ENCODE measurements at regions not wholly inside any gene's neighbourhood (a gene's known extent, or its start where the extent isn't known, plus 50 kb on each side); places are given as distances from the start of the nearest gene placed in this dataset.
"Not testable (repeated sequence)": the region's sequence is repeated elsewhere in the genome, so short reads cannot be mapped to it uniquely, and the experiment has no call there.

DNA sequence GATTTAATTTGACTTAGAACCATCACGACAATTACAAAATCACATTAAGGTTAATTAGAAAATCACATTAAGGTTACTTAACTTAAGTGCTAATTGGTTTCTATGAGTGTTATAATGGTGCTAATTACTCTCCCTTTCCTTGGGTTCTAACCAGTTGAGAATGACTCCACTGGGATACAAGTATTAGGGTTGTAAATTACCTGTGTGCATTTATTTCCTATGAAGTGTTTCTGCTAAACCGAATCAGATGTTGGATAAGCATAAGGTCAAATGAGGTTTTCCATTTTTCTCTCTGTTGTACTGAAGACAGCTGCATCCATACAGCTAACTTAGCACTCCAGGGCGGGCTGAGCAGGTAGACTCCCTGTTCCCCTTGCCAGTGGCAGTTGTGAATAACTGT is 610.3 kb upstream of the TMPRSS15 start:
- DNase-seq = no peak
- H3K4me3 ChIP-seq (ENCODE audit: insufficient read depth, low read depth, low read length) = no peak overlapping the region
- H3K27me3 ChIP-seq (ENCODE audit: control insufficient read depth, insufficient read depth, low read length) = no peaks in the 10 kb centered on the region
- no peaks in the 10 kb centered on the region for H3K36me3 ChIP-seq (replicated peaks; ENCODE audit: control insufficient read depth, insufficient read depth, low read length)

DNA sequence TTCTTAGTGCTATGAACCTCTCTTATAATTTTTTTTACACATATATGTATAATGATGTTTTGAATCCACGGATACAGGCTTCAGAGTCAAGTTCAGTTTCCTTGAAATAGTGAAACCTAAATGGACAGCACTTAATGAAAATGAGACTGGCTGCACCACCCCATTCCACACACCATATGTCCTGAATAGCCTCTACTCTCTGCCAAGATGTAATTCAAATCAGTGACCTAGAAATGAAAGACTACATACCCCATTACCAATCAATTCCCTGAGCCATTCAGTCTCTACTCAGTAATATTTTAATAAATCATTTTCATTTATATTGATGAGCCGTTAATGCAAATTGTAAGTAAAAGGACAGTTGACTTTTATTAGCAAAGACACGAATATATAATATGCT is 614.9 kb upstream of the TMPRSS15 start:
- H3K36me3 ChIP-seq (replicated peaks; ENCODE audit: control insufficient read depth, insufficient read depth, low read length) = no peaks in the 10 kb centered on the region
- H3K4me3 ChIP-seq (ENCODE audit: insufficient read depth, low read depth, low read length) = no peak overlapping the region
- no peaks in the 10 kb centered on the region for H3K27me3 ChIP-seq (ENCODE audit: control insufficient read depth, insufficient read depth, low read length)
- no peak for DNase-seq

DNA sequence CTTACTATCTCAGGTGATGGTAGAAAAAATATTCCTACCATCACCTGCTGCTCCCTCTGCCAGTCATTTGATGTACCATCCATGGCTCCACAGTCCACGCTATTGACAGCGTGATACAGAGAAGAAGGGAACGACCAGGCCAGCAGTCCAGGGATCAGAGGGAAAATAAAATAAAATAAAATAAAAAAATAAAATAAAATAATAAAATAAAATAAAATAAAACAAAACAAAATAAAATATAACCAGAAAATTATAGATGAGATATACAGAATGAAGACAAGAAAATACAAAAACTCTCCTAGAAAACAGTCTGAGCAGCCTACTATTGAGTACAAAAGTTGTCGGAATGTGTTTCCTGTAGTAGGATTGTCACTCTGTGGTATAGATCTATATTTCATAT is 619.4 kb upstream of the TMPRSS15 start:
- no peaks in the 10 kb centered on the region for H3K27me3 ChIP-seq (ENCODE audit: control insufficient read depth, insufficient read depth, low read length)
- no peak overlapping the region for H3K4me3 ChIP-seq (ENCODE audit: insufficient read depth, low read depth, low read length)
- H3K36me3 ChIP-seq (replicated peaks; ENCODE audit: control insufficient read depth, insufficient read depth, low read length) = no peaks in the 10 kb centered on the region
- DNase-seq = no peak

DNA sequence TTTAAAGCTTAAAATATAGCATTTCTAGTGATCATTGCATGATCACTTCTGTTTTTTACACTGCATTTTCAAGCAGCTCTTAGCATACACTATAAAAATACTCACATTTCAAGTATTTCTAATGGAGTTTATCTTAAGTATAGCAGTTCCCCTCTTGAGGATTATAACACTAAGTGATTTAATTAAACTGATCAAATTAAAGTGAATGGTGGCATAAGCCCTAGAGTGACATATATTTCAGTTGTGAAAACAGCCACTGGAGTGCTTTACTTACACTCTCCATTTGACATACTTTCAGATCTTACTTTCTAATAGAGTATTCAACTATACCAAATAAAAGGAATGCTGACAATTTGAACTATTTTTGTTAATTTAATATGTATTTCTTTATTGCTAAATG is 623.3 kb upstream of the TMPRSS15 start:
- DNase-seq = no peak
- no peak overlapping the region for H3K4me3 ChIP-seq (ENCODE audit: insufficient read depth, low read depth, low read length)
- H3K27me3 ChIP-seq (ENCODE audit: control insufficient read depth, insufficient read depth, low read length) = no peaks in the 10 kb centered on the region
- H3K36me3 ChIP-seq (replicated peaks; ENCODE audit: control insufficient read depth, insufficient read depth, low read length) = no peaks in the 10 kb centered on the region

DNA sequence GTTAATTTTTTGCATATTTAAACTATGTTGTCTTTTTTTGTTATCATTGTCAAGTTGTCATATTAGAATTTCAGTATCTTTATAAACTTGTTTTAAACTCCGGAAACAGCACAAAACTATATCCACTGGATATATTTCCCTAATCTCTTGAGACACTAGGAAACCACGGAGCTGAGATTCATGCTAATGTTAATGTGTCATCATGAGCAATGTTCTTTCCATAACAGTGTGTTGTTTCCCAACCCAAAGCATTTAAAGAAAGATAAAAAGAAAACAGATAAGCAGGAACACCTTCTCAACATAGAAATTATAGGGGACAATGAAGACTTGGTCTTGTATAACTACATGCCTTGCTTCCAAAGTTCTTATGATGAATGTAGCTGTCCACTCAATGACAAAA is 626.2 kb upstream of the TMPRSS15 start:
- Histone ChIP-seq H3K27me3 (ENCODE audit: control insufficient read depth, insufficient read depth, low read length) (no peaks in the 10 kb centered on the region), H3K4me3 (ENCODE audit: insufficient read depth, low read depth, low read length) (no peak overlapping the region), H3K36me3 (replicated peaks; ENCODE audit: control insufficient read depth, insufficient read depth, low read length) (no peaks in the 10 kb centered on the region)
- no peak for DNase-seq

DNA sequence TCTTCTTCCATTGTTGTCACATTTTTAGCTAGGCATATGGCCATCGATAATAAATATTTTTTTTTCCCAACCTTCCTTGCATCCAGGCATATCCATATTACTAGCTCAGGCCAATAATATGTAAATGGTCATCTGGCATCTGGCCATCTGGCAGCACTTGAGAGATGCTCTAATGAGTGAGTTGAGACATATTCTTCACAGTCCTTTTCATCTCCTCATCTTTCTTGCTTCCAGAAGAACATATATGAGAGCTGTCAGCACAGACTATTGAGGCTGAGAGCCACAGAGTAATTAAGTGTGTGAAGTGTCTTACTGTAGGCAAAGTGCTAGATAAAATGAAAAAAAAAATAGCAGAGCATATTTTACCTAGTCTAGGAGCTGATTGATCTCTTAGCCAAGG is 628.4 kb upstream of the TMPRSS15 start:
- DNase-seq = no peak
- no peak overlapping the region for H3K4me3 ChIP-seq (ENCODE audit: insufficient read depth, low read depth, low read length)
- H3K36me3 ChIP-seq (replicated peaks; ENCODE audit: control insufficient read depth, insufficient read depth, low read length) = no peaks in the 10 kb centered on the region
- H3K27me3 ChIP-seq (ENCODE audit: control insufficient read depth, insufficient read depth, low read length) = no peaks in the 10 kb centered on the region

DNA sequence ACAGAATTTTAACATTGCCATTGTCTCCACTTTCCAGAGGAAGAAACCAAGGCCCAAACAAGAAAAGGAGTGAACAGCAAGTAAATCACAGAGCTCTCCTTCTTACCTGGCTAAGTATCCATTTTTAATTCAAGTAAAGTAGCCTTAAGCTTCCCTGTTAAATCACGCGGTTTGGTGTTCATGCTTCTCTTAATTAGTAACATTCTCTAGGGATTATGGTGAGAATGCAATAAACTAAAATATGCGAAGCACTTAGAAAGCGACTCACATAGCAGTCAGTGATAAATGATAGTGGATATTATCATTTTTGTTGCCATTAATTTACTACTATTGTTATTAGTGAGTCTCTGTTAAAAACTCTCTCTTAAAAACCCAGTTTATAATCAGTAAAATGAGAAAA is 630.5 kb upstream of the TMPRSS15 start:
- Histone ChIP-seq H3K27me3 (ENCODE audit: control insufficient read depth, insufficient read depth, low read length) (no peaks in the 10 kb centered on the region), H3K4me3 (ENCODE audit: insufficient read depth, low read depth, low read length) (no peak overlapping the region), H3K36me3 (replicated peaks; ENCODE audit: control insufficient read depth, insufficient read depth, low read length) (no peaks in the 10 kb centered on the region)
- no peak for DNase-seq

DNA sequence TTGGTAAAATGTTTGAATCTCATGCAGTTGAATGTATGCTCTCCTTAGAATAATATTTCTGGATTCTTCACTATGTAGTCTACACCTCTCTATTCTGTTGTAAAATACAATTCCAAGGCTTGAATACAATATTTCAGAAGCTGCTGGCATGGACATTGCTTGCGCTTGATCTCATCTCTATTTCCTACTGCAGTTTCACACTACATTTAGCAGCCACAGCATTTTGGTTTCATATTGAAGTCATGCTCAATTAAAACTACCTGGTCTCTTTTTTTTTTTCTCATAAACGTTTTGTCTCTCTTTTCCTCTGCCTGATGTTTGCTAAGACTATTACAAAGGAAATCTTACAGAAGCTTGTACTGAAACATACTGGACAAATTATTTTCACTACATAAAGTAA is 631.0 kb upstream of the TMPRSS15 start:
- Histone ChIP-seq H3K27me3 (ENCODE audit: control insufficient read depth, insufficient read depth, low read length) (no peaks in the 10 kb centered on the region), H3K4me3 (ENCODE audit: insufficient read depth, low read depth, low read length) (no peak overlapping the region), H3K36me3 (replicated peaks; ENCODE audit: control insufficient read depth, insufficient read depth, low read length) (no peaks in the 10 kb centered on the region)
- no peak for DNase-seq

DNA sequence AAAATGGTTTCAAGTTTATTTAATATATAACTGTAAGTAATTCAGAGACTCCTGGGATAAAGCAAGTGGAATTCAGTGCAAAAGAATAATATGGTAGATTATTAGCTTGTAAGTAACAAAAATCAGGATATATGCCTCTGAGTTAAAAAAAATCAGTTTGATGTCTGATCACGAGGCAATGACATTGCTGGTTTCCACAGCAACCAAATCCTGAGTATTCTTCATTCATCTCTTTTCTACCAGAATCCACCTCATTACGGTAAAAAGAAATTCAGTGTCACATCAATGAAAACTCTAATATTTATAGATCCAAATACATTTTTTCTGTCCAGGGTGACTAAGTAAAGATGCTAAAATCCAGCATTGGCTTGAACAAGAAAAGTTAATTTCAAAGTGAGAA is 642.3 kb upstream of the TMPRSS15 start:
- H3K36me3 ChIP-seq (replicated peaks; ENCODE audit: control insufficient read depth, insufficient read depth, low read length) = no peaks in the 10 kb centered on the region
- no peak overlapping the region for H3K4me3 ChIP-seq (ENCODE audit: insufficient read depth, low read depth, low read length)
- H3K27me3 ChIP-seq (ENCODE audit: control insufficient read depth, insufficient read depth, low read length) = no peaks in the 10 kb centered on the region
- no peak for DNase-seq

DNA sequence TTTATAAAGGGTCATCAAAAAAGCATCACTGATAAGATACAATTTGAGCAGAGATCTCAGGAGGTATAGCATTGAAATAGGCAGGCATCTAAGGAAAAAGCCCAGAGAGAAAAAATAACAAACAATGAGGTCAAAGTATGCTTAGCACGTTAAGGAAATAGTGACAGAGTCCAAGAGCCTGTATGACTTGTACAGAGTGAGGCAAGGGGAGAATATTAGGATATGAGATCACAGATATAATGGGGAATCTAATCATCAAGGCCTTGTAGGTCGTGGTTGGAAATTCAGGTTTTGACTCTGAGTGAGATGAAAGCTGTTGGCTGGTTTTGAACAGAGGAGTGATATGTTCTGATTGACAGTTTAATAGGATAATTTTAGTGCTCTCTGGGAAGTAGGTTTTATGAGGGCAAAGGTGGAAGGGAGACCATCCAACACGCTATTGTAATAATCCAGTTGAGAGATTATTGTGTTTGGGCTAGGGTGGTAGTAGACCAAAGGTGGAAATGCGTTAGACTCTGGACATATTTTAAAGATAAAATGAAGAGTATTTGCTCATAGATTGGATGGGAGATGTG is 644.6 kb upstream of the TMPRSS15 start:
- Histone ChIP-seq H3K36me3 (replicated peaks; ENCODE audit: control insufficient read depth, insufficient read depth, low read length) (no peaks in the 10 kb centered on the region), H3K27me3 (ENCODE audit: control insufficient read depth, insufficient read depth, low read length) (no peaks in the 10 kb centered on the region), H3K4me3 (ENCODE audit: insufficient read depth, low read depth, low read length) (no peak overlapping the region)
- no peak for DNase-seq

DNA sequence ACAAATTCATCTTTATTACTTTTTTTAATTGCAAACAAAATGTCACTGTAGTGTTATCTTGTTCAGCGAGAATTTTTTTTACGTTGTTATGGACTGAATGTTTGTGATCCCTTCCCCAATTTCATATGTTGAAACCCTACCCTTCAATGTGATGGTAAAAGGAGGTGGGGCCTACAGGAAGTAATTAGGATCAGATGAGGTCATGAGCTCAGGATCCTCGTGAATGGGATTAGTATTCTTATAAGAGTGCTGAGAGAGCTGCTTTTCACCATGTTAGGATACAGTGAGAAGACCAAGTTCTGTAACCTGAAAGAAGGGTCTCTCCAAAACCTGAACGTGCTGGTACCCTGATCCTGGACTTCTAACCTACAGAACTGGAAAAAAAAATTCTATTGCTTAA is 646.0 kb upstream of the TMPRSS15 start:
- DNase-seq = no peak
- no peak overlapping the region for H3K4me3 ChIP-seq (ENCODE audit: insufficient read depth, low read depth, low read length)
- no peaks in the 10 kb centered on the region for H3K27me3 ChIP-seq (ENCODE audit: control insufficient read depth, insufficient read depth, low read length)
- H3K36me3 ChIP-seq (replicated peaks; ENCODE audit: control insufficient read depth, insufficient read depth, low read length) = no peaks in the 10 kb centered on the region

DNA sequence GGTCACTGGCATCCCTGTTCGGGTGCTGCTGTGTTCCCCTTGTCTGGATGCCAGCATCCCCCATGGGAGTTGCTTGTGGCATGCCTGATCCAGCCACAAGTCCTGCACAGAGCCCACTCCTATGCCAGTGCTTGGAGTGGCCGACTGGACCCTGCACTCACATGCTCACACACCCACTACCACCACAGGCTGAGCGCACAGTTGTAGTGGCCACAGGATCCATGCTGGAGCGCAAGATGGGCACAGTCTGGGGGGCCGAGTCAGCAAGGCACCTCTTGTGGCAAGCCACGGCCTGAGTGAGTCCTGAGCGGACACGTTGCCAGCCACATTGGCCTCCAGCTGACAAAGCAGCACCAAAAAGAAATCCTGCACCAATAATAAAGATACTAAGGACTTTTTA is 661.6 kb upstream of the TMPRSS15 start:
- Histone ChIP-seq H3K27me3 (ENCODE audit: control insufficient read depth, insufficient read depth, low read length) (no peaks in the 10 kb centered on the region), H3K4me3 (ENCODE audit: insufficient read depth, low read depth, low read length) (no peak overlapping the region), H3K36me3 (replicated peaks; ENCODE audit: control insufficient read depth, insufficient read depth, low read length) (no peaks in the 10 kb centered on the region)
- no peak for DNase-seq

DNA sequence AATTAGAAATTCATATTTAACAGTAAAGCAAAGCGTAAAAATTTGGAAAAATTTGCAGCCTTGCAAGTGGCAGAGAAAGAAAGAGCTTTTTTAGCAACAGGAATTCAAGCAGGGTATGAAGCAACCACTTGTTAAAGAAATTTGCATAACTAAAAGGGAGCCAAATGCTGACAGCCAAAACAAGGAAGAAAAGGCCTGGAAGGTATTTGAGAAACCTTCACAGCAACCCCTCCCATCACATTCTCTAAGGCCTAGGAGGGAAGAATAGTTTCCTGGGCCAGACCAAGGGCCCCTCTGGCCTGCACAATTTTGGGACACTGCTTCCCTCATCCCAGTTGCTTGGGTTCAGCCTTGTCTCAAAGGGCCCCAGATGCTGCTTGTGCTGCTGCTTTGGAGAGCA is 672.4 kb upstream of the TMPRSS15 start:
- DNase-seq = no peak
- H3K27me3 ChIP-seq (ENCODE audit: control insufficient read depth, insufficient read depth, low read length) = no peaks in the 10 kb centered on the region
- no peaks in the 10 kb centered on the region for H3K36me3 ChIP-seq (replicated peaks; ENCODE audit: control insufficient read depth, insufficient read depth, low read length)
- no peak overlapping the region for H3K4me3 ChIP-seq (ENCODE audit: insufficient read depth, low read depth, low read length)

DNA sequence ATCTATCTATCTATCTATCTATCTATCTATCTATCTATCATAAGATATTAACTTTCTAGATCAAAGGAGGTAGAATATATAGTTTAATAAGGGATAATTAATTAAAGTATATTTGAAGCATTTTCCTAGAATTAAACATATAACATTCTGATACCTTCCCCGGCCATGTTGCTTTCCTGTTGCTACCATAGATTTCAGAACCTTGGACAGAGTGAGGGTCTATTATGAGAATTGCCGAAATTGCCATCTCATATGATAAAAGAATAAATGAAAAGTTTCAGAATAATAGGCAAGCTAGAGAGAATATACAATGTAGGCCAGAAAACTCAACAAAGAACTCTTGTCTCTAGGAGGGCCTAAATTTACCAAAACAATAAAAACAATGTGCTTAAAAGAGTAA is 706.1 kb upstream of the TMPRSS15 start:
- no peak for DNase-seq
- H3K27me3 ChIP-seq (ENCODE audit: control insufficient read depth, insufficient read depth, low read length) = no peaks in the 10 kb centered on the region
- H3K4me3 ChIP-seq (ENCODE audit: insufficient read depth, low read depth, low read length) = no peak overlapping the region
- no peaks in the 10 kb centered on the region for H3K36me3 ChIP-seq (replicated peaks; ENCODE audit: control insufficient read depth, insufficient read depth, low read length)

DNA sequence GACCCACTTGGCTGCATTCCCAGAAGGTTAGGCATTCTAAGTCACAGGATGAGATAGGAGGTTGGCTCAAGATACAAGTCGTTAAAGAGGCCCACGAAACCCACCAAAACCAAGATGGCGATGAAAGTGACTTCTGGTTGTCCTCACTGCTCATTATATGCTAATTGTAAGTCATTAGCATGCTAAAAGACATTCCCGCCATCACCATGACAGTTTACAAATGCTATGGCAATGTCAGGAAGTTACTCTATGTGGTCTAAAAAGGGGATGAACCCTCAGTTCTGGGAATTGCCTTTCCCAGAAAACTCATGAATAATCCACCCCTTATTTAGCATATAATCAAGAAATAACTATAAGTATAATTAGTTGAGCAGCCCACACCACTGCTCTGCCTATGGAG is 715.7 kb upstream of the TMPRSS15 start:
- H3K36me3 ChIP-seq (replicated peaks; ENCODE audit: control insufficient read depth, insufficient read depth, low read length); H3K4me3 ChIP-seq (ENCODE audit: insufficient read depth, low read depth, low read length); DNase-seq; H3K27me3 ChIP-seq (ENCODE audit: control insufficient read depth, insufficient read depth, low read length): not testable (repeated sequence)

DNA sequence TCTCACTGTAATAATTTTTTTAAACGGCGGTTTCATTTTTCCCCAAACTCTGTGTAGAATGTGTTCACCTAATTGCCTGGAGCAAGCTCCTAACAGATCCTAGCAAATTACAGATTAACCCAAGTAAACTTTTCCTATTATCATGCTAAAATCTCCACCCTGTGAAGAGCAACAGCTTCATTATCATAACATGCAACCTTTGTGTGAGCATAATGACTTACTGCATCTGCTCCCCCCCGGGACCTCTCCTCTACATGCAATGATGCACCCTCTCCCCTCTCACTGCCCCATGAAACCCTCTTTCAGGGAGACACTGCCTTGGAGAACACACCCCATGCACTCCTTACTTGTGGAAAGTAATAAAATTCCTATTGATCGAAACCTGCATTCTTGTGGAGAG is 717.0 kb upstream of the TMPRSS15 start:
- H3K27me3 ChIP-seq (ENCODE audit: control insufficient read depth, insufficient read depth, low read length) = no peaks in the 10 kb centered on the region
- no peaks in the 10 kb centered on the region for H3K36me3 ChIP-seq (replicated peaks; ENCODE audit: control insufficient read depth, insufficient read depth, low read length)
- peak; percentile 37 for DNase-seq
- no peak overlapping the region for H3K4me3 ChIP-seq (ENCODE audit: insufficient read depth, low read depth, low read length)

Measured in H7 (cell line).